ENCODE measurements at regions not wholly inside any gene's neighbourhood (a gene's known extent, or its start where the extent isn't known, plus 50 kb on each side); places are given as distances from the start of the nearest gene placed in this dataset.

DNA sequence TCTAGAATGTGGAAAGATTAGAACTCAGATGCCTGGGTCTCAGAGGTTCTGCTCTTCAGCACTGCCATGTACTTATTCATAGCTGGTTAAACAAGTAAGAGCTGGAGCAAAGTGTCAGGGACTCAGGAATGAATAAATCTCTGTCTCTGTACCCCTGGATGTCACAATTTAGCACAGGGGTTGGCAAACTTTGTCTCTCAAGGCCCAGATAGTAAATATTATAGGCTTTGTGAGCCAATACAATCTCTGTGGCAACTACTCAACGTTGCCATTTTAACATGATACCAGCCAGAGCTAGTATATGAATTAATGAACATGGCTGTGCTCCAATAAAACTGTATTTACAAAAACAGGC lies 220.3 kb upstream of the MON1B start:
- intact Hi-C loops (cut with DNase I), result no loop called here
- no peak for DNase-seq
- Histone ChIP-seq H3K27me3 (no peaks in the 10 kb centered on the region), H3K27ac (no peak overlapping the region), H3K36me3 (no peaks in the 10 kb centered on the region), H3K4me3 (no peak overlapping the region), H3K4me1 (ENCODE audit: insufficient read depth) (no peaks in the 10 kb centered on the region), H3K9me3 (no peaks in the 10 kb centered on the region)
- TF ChIP-seq, protein P1, sequence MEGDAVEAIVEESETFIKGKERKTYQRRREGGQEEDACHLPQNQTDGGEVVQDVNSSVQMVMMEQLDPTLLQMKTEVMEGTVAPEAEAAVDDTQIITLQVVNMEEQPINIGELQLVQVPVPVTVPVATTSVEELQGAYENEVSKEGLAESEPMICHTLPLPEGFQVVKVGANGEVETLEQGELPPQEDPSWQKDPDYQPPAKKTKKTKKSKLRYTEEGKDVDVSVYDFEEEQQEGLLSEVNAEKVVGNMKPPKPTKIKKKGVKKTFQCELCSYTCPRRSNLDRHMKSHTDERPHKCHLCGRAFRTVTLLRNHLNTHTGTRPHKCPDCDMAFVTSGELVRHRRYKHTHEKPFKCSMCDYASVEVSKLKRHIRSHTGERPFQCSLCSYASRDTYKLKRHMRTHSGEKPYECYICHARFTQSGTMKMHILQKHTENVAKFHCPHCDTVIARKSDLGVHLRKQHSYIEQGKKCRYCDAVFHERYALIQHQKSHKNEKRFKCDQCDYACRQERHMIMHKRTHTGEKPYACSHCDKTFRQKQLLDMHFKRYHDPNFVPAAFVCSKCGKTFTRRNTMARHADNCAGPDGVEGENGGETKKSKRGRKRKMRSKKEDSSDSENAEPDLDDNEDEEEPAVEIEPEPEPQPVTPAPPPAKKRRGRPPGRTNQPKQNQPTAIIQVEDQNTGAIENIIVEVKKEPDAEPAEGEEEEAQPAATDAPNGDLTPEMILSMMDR (IDR thresholded peaks at IDR 0.05), result no peak
- TF ChIP-seq POLR2A (IDR thresholded peaks at IDR 0.05), result no peak
- TF ChIP-seq EP300 (IDR thresholded peaks at IDR 0.05), result no peak
- 49 to 61% (median 56%) methylated on average over 1 of the region's 1 CpG for WGBS, 3 donors

DNA sequence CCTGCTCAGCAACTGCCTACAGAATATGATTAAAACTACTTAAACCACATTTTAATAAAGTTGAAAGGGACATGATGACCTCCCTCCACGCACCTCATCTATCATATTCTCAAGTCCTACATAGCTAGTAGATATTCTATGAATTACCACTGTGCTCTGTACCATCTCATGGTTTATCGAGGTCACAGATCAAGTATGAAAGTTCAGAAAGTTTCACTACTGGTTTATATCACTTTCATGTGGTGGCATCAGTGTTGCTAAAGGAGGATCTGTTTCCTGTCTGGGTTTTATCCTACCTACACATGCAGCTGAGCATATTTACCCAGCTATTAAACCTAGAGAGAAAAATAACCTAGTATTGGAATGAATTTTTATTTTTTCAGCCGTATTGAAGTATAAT lies 214.9 kb upstream of the MON1B start:
- Histone ChIP-seq H3K4me1 (ENCODE audit: insufficient read depth) (no peaks in the 10 kb centered on the region), H3K9me3 (no peaks in the 10 kb centered on the region), H3K36me3 (no peaks in the 10 kb centered on the region), H3K27me3 (no peaks in the 10 kb centered on the region), H3K4me3 (no peak overlapping the region), H3K27ac (no peak overlapping the region)
- 71 to 86% (median 77%) methylated on average over 3 of the region's 3 CpGs for WGBS, 3 donors
- DNase-seq, result no peak
- intact Hi-C loops (cut with DNase I), result no loop called here
- no peak for TF ChIP-seq POLR2A (IDR thresholded peaks at IDR 0.05)
- TF ChIP-seq, protein P1 (IDR thresholded peaks at IDR 0.05), result no peak
- TF ChIP-seq EP300 (IDR thresholded peaks at IDR 0.05), result no peak

DNA sequence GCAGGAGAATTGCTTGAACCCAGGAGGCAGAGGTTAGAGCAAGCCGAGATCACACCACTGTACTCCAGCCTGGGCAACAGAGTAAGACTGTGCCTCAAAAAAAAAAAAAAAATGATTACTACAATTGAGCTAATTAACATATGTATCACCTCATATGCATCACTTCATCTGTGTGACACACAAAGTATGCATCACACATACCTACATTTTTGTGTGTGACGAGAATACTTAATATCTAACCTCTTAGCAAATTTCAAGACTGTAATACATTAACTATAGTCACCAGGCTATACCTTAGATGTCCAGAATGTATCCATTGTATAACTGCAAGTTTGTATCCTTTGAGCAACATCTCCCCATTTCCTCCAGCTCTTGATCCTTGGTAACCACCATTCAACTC lies 214.2 kb upstream of the MON1B start:
- no peak for DNase-seq
- Histone ChIP-seq H3K27me3 (no peaks in the 10 kb centered on the region), H3K9me3 (no peaks in the 10 kb centered on the region), H3K27ac (no peak overlapping the region), H3K36me3 (no peaks in the 10 kb centered on the region), H3K4me1 (ENCODE audit: insufficient read depth) (no peaks in the 10 kb centered on the region), H3K4me3 (no peak overlapping the region)
- WGBS, 3 donors, result 89% methylated on average over 2 of the region's 2 CpGs
- TF ChIP-seq EP300 (IDR thresholded peaks at IDR 0.05) (no peak), POLR2A (IDR thresholded peaks at IDR 0.05) (no peak)
- TF ChIP-seq, protein P1 (IDR thresholded peaks at IDR 0.05), result no peak
- intact Hi-C loops (cut with DNase I), result no loop called here

DNA sequence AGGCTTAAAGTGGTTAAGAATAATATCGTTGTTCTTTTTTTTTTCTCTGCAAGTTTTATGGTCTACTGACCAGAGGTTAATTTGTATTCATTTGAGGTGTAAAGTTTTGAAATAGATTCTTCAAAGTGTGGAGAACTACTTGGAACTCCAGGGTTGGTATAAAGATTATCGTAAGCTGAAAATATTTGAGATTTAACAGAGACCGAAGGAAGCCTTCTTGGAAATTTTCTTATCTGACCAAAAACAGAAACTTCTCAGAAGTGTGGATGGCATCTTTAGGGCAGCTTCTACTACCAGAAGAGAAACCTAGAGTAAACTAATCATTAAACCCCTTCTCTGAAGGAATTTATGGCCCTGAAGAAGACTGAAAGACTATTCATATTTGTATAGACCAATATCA lies 206.8 kb upstream of the MON1B start:
- no peak overlapping the region for H3K27ac ChIP-seq
- intact Hi-C loops (cut with DNase I), result no loop called here
- WGBS, 3 donors, result 58 to 70% (median 65%) methylated on average over 3 of the region's 3 CpGs
- no peak for DNase-seq
- H3K4me3 ChIP-seq, result no peak overlapping the region
- no peaks in the 10 kb centered on the region for H3K4me1 ChIP-seq (ENCODE audit: insufficient read depth)
- H3K9me3 ChIP-seq, result no peaks in the 10 kb centered on the region
- H3K27me3 ChIP-seq, result no peaks in the 10 kb centered on the region
- no peaks in the 10 kb centered on the region for H3K36me3 ChIP-seq
- TF ChIP-seq POLR2A (IDR thresholded peaks at IDR 0.05) (no peak), EP300 (IDR thresholded peaks at IDR 0.05) (no peak)
- TF ChIP-seq, protein P1 (IDR thresholded peaks at IDR 0.05), result no peak
